GM19193 (cell line): ENCODE measurements at regions not wholly inside any gene's neighbourhood (a gene's known extent, or its start where the extent isn't known, plus 50 kb on each side); places are given as distances from the start of the nearest gene placed in this dataset.
A peak's percentile ranks its signal among the peaks of the same experiment; 100 is the strongest.

ENCODE experiments used
- POLR2A ChIP-seq: IDR thresholded peaks from 4 replicates; pipeline ENCODE4 v1.6.1; 2011; ENCODE audit not compliant: insufficient read depth, insufficient read length; ENCODE audit errors: extremely low read depth

DNA sequence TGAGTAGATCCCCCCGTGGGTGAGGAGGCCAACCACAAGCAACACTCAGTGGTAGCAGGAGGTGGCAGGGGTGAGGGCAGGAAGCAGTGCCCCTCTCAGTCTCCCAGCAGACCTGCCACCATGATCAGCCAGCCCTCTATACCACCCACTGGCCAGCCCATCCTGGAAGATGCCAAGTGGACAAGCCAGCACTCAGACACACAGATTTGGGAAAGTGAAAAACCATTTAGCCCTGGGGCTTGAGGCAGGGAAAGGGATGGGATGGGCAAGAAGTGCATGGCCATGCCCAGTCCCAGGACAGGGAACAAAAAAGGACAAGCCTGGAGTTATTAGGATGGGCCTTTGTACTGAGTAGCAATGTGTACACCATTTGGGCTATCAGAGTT is 76.9 kb downstream of the HFE start:
- no peak for TF ChIP-seq POLR2A

GRCh38 chr6:26165261-26165790 is 78.1 kb downstream of the HFE start:
- no peak for TF ChIP-seq POLR2A

GRCh38 chr6:26170181-26170580 is 83.0 kb downstream of the HFE start:
- no peak for TF ChIP-seq POLR2A

- no peak for TF ChIP-seq POLR2A
These were observed 84.0 kb downstream of the HFE start for GRCh38 chr6:26170951-26171841.

GRCh38 chr6:26172608-26172968 is 85.4 kb downstream of the HFE start:
- TF ChIP-seq POLR2A = no peak

DNA sequence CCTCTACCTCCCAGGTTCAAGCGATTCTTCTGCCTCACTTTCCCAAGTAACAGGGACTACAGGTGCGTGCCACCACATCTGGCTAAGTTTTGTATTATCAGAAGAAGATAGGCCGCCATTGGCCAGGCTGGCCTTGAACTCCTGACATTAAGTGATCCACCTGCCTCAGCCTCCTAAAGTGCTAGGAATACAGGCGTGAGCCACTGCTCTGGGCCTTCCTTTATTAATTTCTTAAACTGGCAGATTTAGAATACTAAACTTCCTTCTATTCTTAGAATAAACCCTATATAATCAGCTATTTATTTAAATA is 86.6 kb downstream of the HFE start:
- no peak for TF ChIP-seq POLR2A

- no peak for TF ChIP-seq POLR2A
These were observed 87.8 kb downstream of the HFE start for GRCh38 chr6:26175033-26175427.

DNA sequence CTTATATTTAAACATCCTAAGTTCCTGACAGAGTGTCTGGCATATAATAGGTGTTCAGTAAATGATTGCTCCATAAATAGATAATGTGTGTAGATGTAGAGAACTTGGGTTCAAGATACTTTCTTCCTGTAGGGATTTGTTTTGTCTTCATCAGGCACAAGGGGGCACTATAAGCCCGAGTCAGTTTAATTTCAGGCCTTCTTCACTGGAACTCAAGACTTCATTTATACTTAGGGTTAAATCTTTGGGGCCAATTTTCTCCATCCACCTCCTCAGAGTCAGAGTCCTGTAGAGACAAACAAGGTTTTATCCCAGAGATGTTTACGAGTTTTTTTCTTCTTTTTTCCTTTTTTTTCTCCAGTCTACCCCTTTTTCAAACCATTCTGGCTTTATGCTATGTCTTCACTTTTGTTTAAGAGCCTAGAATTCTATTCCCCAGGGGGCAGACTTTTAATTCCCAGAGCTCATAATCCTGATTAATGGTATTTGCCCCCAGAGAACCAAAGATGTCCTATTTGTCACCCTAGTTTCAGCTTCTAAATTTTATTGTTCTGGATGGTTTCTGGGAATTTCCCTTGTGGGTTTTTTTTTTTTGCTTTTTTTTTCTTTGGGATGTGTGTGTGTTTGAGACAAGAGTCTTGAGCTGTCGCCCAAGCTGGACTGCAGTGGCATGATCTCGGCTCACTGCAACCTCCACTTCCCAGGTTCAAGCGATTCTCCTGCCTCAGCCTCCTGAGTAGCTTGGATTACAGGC is 88.4 kb downstream of the HFE start:
- no peak for TF ChIP-seq POLR2A

GRCh38 chr6:26179675-26180074 is 92.4 kb downstream of the HFE start:
- TF ChIP-seq POLR2A = no peak

- no peak for TF ChIP-seq POLR2A
These were observed 93.1 kb downstream of the HFE start for GRCh38 chr6:26180346-26180745.

GRCh38 chr6:26183237-26183580 is 96.0 kb downstream of the HFE start:
- TF ChIP-seq POLR2A = no peak

DNA sequence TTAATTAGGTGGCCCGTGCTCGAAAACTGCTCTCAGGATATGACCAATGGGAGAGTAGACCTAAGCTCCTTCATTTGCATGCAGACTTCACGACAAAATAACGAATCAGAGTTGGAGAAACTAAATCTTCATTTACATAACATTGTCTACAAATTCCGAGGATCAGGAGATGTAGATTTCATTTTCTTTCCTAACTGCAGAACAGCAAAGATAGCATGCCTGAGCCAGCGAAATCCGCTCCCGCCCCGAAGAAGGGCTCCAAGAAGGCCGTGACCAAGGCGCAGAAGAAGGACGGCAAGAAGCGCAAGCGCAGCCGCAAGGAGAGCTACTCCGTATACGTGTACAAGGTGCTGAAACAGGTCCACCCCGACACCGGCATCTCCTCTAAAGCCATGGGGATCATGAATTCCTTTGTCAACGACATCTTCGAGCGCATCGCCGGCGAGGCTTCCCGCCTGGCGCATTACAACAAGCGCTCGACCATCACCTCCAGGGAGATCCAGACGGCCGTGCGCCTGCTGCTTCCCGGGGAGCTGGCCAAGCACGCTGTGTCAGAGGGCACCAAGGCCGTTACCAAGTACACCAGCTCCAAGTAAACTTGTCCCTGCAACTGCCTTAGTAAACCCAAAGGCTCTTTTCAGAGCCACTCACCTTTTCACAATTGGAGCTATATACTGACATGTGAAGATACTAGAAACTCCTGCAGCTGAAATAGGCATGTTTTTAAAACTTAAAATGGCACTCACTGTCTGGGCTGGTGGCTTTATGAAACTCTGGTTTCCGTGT is 96.5 kb downstream of the HFE start:
- TF ChIP-seq POLR2A = peak; percentile 90

DNA sequence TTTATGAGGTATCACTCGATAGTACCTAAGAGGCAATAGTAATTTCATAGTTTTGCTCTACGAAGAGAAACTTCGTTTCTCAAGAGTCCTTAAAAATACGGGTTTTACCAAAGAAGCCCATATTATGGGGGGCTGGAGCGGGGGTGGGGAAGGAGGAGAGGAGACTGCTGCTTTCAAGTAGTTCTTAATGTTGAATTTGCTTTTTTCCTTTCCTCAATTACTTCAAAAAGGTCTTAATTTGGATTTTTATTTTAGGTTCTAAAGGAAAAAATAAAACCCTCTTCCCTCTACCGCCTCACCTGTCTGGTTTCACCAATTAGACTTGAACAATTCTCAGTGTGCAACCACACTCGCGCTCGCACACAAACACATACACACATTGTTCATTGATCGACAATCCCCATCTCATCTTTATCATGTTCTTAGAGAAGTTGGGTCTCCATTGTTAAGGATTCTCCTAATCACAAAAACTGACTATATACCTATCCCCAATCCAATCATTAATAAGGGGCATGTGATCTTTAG is 97.2 kb downstream of the HFE start:
- no peak for TF ChIP-seq POLR2A

- no peak for TF ChIP-seq POLR2A
These were observed 97.8 kb downstream of the HFE start for GRCh38 chr6:26185004-26185403.

DNA sequence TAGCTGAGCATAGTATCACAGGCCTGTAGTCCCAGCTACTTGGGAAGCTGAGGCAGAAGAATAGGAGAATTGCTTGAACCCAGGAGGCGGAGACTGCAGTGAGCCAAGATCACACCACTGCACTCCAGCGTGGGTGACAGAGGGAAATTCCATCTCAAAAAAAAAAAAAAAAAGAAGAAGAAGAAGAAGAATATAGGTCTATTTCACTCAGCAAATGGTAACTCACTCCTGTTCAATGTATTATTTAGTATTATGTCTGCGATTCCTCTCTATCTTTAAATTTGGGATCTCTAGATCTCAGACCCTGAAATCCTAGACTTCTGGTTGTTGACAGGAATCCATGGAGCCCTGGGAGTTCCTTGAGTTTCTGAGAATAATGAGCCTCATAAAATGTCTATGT is 98.6 kb downstream of the HFE start:
- no peak for TF ChIP-seq POLR2A
